DMS114 treated with DMSO at 0.1 percent for 48 hours (cell line): ENCODE measurements at regions not wholly inside any gene's neighbourhood (a gene's known extent, or its start where the extent isn't known, plus 50 kb on each side); places are given as distances from the start of the nearest gene placed in this dataset.
"Not testable (repeated sequence)": the region's sequence is repeated elsewhere in the genome, so short reads cannot be mapped to it uniquely, and the experiment has no call there.

Experiments
- DNase-seq: peaks from one replicate; lab custom pipeline; 2025; ENCODE audit not compliant: unreplicated experiment; lab: John Stamatoyannopoulos, UW

- not testable (repeated sequence) for DNase-seq
These were observed 113.0 kb upstream of the CHD6 start for GRCh38 chr20:41731198-41731597.

GRCh38 chr20:41727681-41728080 is 109.5 kb upstream of the CHD6 start:
- not testable (repeated sequence) for DNase-seq

- DNase-seq = no peak
These were observed 108.5 kb upstream of the CHD6 start for GRCh38 chr20:41726727-41727126.

GRCh38 chr20:41719151-41719550 is 101.0 kb upstream of the CHD6 start:
- DNase-seq = no peak

- DNase-seq = no peak
These were observed 99.3 kb upstream of the CHD6 start for GRCh38 chr20:41717483-41717882.

- no peak for DNase-seq
These were observed 98.7 kb upstream of the CHD6 start for GRCh38 chr20:41716911-41717310.

- no peak for DNase-seq
These were observed 98.3 kb upstream of the CHD6 start for GRCh38 chr20:41716436-41716835.

GRCh38 chr20:41715526-41715925 is 97.3 kb upstream of the CHD6 start:
- no peak for DNase-seq

GRCh38 chr20:41714030-41714429 is 95.9 kb upstream of the CHD6 start:
- DNase-seq = no peak

GRCh38 chr20:41704896-41705295 is 86.7 kb upstream of the CHD6 start:
- no peak for DNase-seq

GRCh38 chr20:41702647-41703046 is 84.5 kb upstream of the CHD6 start:
- DNase-seq = no peak

- DNase-seq = no peak
These were observed 83.6 kb upstream of the CHD6 start for GRCh38 chr20:41701588-41702348.

GRCh38 chr20:41699673-41700072 is 81.5 kb upstream of the CHD6 start:
- not testable (repeated sequence) for DNase-seq

GRCh38 chr20:41697861-41698559 is 79.8 kb upstream of the CHD6 start:
- peak; percentile 52 for DNase-seq

- no peak for DNase-seq
These were observed 78.3 kb upstream of the CHD6 start for GRCh38 chr20:41696428-41696827.

GRCh38 chr20:41694796-41695195 is 76.6 kb upstream of the CHD6 start:
- DNase-seq = no peak

GRCh38 chr20:41693136-41693979 is 75.2 kb upstream of the CHD6 start:
- DNase-seq = peak; percentile 82

- DNase-seq = peak; percentile 77
These were observed 74.4 kb upstream of the CHD6 start for GRCh38 chr20:41692479-41693135.

- no peak for DNase-seq
These were observed 73.3 kb upstream of the CHD6 start for GRCh38 chr20:41691443-41691842.

GRCh38 chr20:41690702-41691101 is 72.5 kb upstream of the CHD6 start:
- no peak for DNase-seq

- DNase-seq = no peak
These were observed 68.8 kb upstream of the CHD6 start for GRCh38 chr20:41686961-41687360.
